HepG2 (cell line): ENCODE measurements at regions not wholly inside any gene's neighbourhood (a gene's known extent, or its start where the extent isn't known, plus 50 kb on each side); places are given as distances from the start of the nearest gene placed in this dataset.

Experiments
- ATAC-seq: fragments of 200-7000 bp; cut with Tn5 transposase; 3 replicates; pipeline ENCODE4 v1.9.1; 2020; ENCODE audit warnings: mild to moderate bottlenecking, moderate library complexity
- BruUV-seq: library from RNA; stranded (reverse); fragments of 400-500 nt; replicated peaks from 2 replicates; lab custom pipeline; 2021; lab: Mats Ljungman, UMichigan
- CTCF ChIA-PET: fragments of 300-600 bp; formaldehyde crosslinking; extraction: SDS; loops from one replicate; lab custom pipeline; 2021; ENCODE audit warnings: low total read pairs, inconsistent platforms, low intra/inter-chr PET ratio; lab: Yijun Ruan, JAX
- POLR2A ChIA-PET: fragments of 350-600 bp; sonication (Branson Sonifier 250); formaldehyde crosslinking; loops from one replicate; lab custom pipeline; 2020; ENCODE audit warnings: antibody characterized with exemption, inconsistent platforms; lab: Yijun Ruan, JAX
- DNase-seq: peaks from one replicate; pipeline ENCODE4 v3.0.0-alpha.2; 2015; ENCODE audit warnings: low spot score
- FAIRE-seq: peaks from 3 replicates; lab custom pipeline; 2011; peaks lifted over from hg19 to GRCh38; lab: Jason Lieb, UNC
- H2AFZ ChIP-seq: one replicate; pipeline ENCODE4 v1.6.1; 2011; ENCODE audit warnings: low read length, inconsistent platforms
- H3K27ac ChIP-seq: fragments of 300-600 bp; 3 replicates; pipeline ENCODE4 v1.8.0; 2011; ENCODE audit warnings: mixed run types, mild to moderate bottlenecking, mixed read lengths, low read length, inconsistent platforms; ENCODE audit not compliant: insufficient read depth; ENCODE audit errors: extremely low read length
- H3K27me3 ChIP-seq, 2 experiments: fragments of 200-600 bp in 1 of 2; 2 replicates in 1 of 2; 3 replicates in 1 of 2; pipeline versions ENCODE4 v1.6.0 to v1.8.0; 2011; ENCODE audit warnings: low read length in 2 of 2, mild to moderate bottlenecking in 2 of 2, moderate library complexity in 2 of 2, inconsistent platforms in 1 of 2; ENCODE audit not compliant: insufficient read depth in 2 of 2, control insufficient read depth in 1 of 2
- H3K36me3 ChIP-seq, 2 experiments: fragments of 200-600 bp in 1 of 2; replicated peaks in 1 of 2; 2 replicates in 1 of 2; 3 replicates in 1 of 2; pipeline versions ENCODE4 v1.5.1 to v1.8.0; 2011; ENCODE audit warnings: low read length in 2 of 2, inconsistent platforms in 1 of 2; ENCODE audit not compliant: insufficient read depth in 2 of 2, control insufficient read depth in 1 of 2
- H3K4me1 ChIP-seq: 2 replicates; pipeline ENCODE4 v1.5.1; 2012; ENCODE audit warnings: low read length, inconsistent platforms; ENCODE audit not compliant: insufficient read depth
- H3K4me2 ChIP-seq: 2 replicates; pipeline ENCODE4 v1.6.0; 2011; ENCODE audit warnings: low read depth, low read length, inconsistent platforms
- H3K4me3 ChIP-seq, 3 experiments: fragments of 200-600 bp in 1 of 3; sonication (generic), shearing (Covaris generic) in 1 of 3; replicated peaks in 1 of 3; 2 replicates each; pipeline ENCODE4 v1.5.1; 2011 to 2016; ENCODE audit warnings: low read length in 3 of 3, inconsistent platforms in 2 of 3, low read depth in 2 of 3, mild to moderate bottlenecking in 2 of 3, control low read depth in 1 of 3, mixed read lengths in 1 of 3; ENCODE audit not compliant: insufficient read depth in 1 of 3
- H3K79me2 ChIP-seq: one replicate; pipeline ENCODE4 v1.6.1; 2011; ENCODE audit warnings: low read length, inconsistent platforms; ENCODE audit not compliant: insufficient read depth
- H3K9ac ChIP-seq: 2 replicates; pipeline ENCODE4 v1.6.0; 2011; ENCODE audit warnings: mild to moderate bottlenecking, low read depth, low read length, inconsistent platforms; ENCODE audit not compliant: insufficient read depth
- H3K9me3 ChIP-seq: 2 replicates; pipeline ENCODE4 v1.5.1; 2012; ENCODE audit warnings: mild to moderate bottlenecking, low read length
- H4K20me1 ChIP-seq: 2 replicates; pipeline ENCODE4 v1.6.0; 2011; ENCODE audit warnings: inconsistent platforms, mild to moderate bottlenecking, low read length, moderate library complexity; ENCODE audit not compliant: insufficient read depth
- ARHGAP35 ChIP-seq: sonication (generic); formaldehyde crosslinking; IDR thresholded peaks from 2 replicates; pipeline ENCODE4 v1.9.0; 2022; ENCODE audit warnings: mild to moderate bottlenecking, inconsistent platforms, moderate library complexity, missing genetic modification reagents, borderline replicate concordance
- GFI1 ChIP-seq: sonication (generic); formaldehyde crosslinking; IDR thresholded peaks from 2 replicates; pipeline ENCODE4 v1.5.0; 2020; ENCODE audit warnings: missing genetic modification reagents, mild to moderate bottlenecking, borderline replicate concordance
- IRX3 ChIP-seq: sonication (generic); formaldehyde crosslinking; IDR thresholded peaks from 2 replicates; pipeline ENCODE4 v1.8.1; 2023; ENCODE audit warnings: mild to moderate bottlenecking, low read depth, missing genetic modification reagents, borderline replicate concordance
- NAIF1 ChIP-seq: sonication (generic); formaldehyde crosslinking; IDR thresholded peaks from 2 replicates; pipeline ENCODE4 v1.5.0; 2020; ENCODE audit warnings: mild to moderate bottlenecking, missing genetic modification reagents, borderline replicate concordance
- RBM22 ChIP-seq: fragments of 200-400 bp; formaldehyde crosslinking; optimal IDR thresholded peaks from 2 replicates; pipeline ENCODE3; 2017; ENCODE audit warnings: mild to moderate bottlenecking, low read length, moderate library complexity
- TAF1 ChIP-seq: sonication (generic); formaldehyde crosslinking; IDR thresholded peaks from 2 replicates; pipeline ENCODE4 v1.4.0; 2020; ENCODE audit warnings: missing genetic modification reagents
- ZFP36L1 ChIP-seq: sonication (generic); formaldehyde crosslinking; IDR thresholded peaks from 2 replicates; pipeline ENCODE4 v1.8.0; 2022; ENCODE audit warnings: mild to moderate bottlenecking, missing genetic modification reagents, moderate library complexity
- ZFP41 ChIP-seq: sonication (generic); formaldehyde crosslinking; IDR thresholded peaks from 2 replicates; pipeline ENCODE4 v1.4.0; 2020; ENCODE audit warnings: mild to moderate bottlenecking, missing genetic modification reagents, borderline replicate concordance
- ZNF121 ChIP-seq: sonication (generic); formaldehyde crosslinking; IDR thresholded peaks from 2 replicates; pipeline ENCODE4 v1.5.0; 2020; ENCODE audit warnings: mild to moderate bottlenecking, missing genetic modification reagents
- ZNF431 ChIP-seq: sonication (generic); formaldehyde crosslinking; IDR thresholded peaks from 2 replicates; pipeline ENCODE4 v1.9.0; 2022; ENCODE audit warnings: missing genetic modification reagents, low read depth, mild to moderate bottlenecking, borderline replicate concordance
- ZNF720 ChIP-seq: sonication (generic); formaldehyde crosslinking; IDR thresholded peaks from 2 replicates; pipeline ENCODE4 v1.4.0; 2020; ENCODE audit warnings: missing genetic modification reagents
- ZSCAN22 ChIP-seq: sonication (generic); formaldehyde crosslinking; IDR thresholded peaks from 2 replicates; pipeline ENCODE4 v1.4.0; 2020; ENCODE audit warnings: mild to moderate bottlenecking, missing genetic modification reagents
- WGBS: methylation state at CpG from one replicate; pipeline ENCODE4 v1.1.6; 2017; ENCODE audit warnings: low lambda C conversion rate; 5-methylcytosine and 5-hydroxymethylcytosine counted together
- in situ Hi-C: cut with HindIII; loops from 2 replicates; pipeline ENCODE4 v1.10.0; 2017; ENCODE audit warnings: low pct_unique_long_range_greater_than_20kb; ENCODE audit not compliant: extremely low pct_ligation_motif_present
- intact Hi-C: fragments of 100-400 bp; cut with micrococcal nuclease; formaldehyde crosslinking; loops from one replicate; pipeline ENCODE4 v1.10.0; 2022; ENCODE audit not compliant: unreplicated experiment
- TF ChIP-seq, protein P1 (sequence below): sonication (generic); formaldehyde crosslinking; IDR thresholded peaks from 2 replicates; pipeline ENCODE4 v1.5.0; 2020; ENCODE audit warnings: missing genetic modification reagents
- TF ChIP-seq, protein P2 (sequence below): IDR thresholded peaks from 2 replicates; pipeline ENCODE4 v1.6.1; 2016
- TF ChIP-seq, protein P3 (sequence below): sonication (generic); formaldehyde crosslinking; IDR thresholded peaks from 2 replicates; pipeline ENCODE4 v1.4.0; 2020; ENCODE audit warnings: mild to moderate bottlenecking, missing genetic modification reagents
- TF ChIP-seq, protein P4 (sequence below): sonication (generic); formaldehyde crosslinking; conservative IDR thresholded peaks from 2 replicates; pipeline ENCODE4 v1.4.0; 2020; ENCODE audit warnings: missing genetic modification reagents

DNA sequence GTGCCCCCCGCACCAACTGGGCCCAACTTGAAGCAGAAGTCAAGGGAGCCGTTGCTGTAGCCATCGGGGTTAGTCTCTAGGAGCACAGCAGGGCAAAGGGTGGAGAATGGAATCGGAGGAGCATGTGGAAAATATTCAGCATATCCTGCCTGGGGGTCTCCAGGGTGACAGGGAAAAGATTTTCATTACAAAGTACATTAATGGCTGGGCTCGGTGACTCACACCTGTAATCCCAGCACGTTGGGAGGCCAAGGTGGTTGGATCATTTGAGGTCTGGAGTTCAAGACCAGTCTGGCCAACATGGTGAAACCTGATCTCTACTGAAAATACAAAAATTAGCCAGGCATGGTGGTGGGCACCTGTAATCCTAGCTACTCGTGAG is 53.8 kb upstream of the ABLIM1 start:
- DNase-seq: no peak
- 32% methylated on average over 7 of the region's 7 CpGs for WGBS
- no peaks in the 10 kb centered on the region for H4K20me1 ChIP-seq
- in situ Hi-C loops: no loop called here
- no TSS peak for BruUV-seq
- no peak for ATAC-seq
- H2AFZ ChIP-seq: no peak overlapping the region
- no peak overlapping the region for H3K27ac ChIP-seq
- peaks cover 12% of the 10 kb centered on the region for H3K4me1 ChIP-seq
- no peak for TF ChIP-seq ZNF121 (CRISPR knock-in tag)
- no peak for TF ChIP-seq ARHGAP35
- TF ChIP-seq IRX3 (CRISPR knock-in tag): no peak
- TF ChIP-seq ZSCAN22 (CRISPR knock-in tag): no peak
- no peak for TF ChIP-seq ZFP36L1
- TF ChIP-seq TAF1: no peak
- TF ChIP-seq NAIF1: no peak
- TF ChIP-seq RBM22: no peak
- TF ChIP-seq ZFP41 (CRISPR knock-in tag): no peak
- no peak for TF ChIP-seq ZNF431 (CRISPR knock-in tag)
- TF ChIP-seq, protein P1, sequence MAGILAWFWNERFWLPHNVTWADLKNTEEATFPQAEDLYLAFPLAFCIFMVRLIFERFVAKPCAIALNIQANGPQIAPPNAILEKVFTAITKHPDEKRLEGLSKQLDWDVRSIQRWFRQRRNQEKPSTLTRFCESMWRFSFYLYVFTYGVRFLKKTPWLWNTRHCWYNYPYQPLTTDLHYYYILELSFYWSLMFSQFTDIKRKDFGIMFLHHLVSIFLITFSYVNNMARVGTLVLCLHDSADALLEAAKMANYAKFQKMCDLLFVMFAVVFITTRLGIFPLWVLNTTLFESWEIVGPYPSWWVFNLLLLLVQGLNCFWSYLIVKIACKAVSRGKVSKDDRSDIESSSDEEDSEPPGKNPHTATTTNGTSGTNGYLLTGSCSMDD (CRISPR knock-in tag): no peak
- TF ChIP-seq GFI1 (CRISPR knock-in tag): no peak
- TF ChIP-seq ZNF720: no peak
- TF ChIP-seq, protein P2, sequence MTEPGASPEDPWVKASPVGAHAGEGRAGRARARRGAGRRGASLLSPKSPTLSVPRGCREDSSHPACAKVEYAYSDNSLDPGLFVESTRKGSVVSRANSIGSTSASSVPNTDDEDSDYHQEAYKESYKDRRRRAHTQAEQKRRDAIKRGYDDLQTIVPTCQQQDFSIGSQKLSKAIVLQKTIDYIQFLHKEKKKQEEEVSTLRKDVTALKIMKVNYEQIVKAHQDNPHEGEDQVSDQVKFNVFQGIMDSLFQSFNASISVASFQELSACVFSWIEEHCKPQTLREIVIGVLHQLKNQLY: no peak
- TF ChIP-seq, protein P3, sequence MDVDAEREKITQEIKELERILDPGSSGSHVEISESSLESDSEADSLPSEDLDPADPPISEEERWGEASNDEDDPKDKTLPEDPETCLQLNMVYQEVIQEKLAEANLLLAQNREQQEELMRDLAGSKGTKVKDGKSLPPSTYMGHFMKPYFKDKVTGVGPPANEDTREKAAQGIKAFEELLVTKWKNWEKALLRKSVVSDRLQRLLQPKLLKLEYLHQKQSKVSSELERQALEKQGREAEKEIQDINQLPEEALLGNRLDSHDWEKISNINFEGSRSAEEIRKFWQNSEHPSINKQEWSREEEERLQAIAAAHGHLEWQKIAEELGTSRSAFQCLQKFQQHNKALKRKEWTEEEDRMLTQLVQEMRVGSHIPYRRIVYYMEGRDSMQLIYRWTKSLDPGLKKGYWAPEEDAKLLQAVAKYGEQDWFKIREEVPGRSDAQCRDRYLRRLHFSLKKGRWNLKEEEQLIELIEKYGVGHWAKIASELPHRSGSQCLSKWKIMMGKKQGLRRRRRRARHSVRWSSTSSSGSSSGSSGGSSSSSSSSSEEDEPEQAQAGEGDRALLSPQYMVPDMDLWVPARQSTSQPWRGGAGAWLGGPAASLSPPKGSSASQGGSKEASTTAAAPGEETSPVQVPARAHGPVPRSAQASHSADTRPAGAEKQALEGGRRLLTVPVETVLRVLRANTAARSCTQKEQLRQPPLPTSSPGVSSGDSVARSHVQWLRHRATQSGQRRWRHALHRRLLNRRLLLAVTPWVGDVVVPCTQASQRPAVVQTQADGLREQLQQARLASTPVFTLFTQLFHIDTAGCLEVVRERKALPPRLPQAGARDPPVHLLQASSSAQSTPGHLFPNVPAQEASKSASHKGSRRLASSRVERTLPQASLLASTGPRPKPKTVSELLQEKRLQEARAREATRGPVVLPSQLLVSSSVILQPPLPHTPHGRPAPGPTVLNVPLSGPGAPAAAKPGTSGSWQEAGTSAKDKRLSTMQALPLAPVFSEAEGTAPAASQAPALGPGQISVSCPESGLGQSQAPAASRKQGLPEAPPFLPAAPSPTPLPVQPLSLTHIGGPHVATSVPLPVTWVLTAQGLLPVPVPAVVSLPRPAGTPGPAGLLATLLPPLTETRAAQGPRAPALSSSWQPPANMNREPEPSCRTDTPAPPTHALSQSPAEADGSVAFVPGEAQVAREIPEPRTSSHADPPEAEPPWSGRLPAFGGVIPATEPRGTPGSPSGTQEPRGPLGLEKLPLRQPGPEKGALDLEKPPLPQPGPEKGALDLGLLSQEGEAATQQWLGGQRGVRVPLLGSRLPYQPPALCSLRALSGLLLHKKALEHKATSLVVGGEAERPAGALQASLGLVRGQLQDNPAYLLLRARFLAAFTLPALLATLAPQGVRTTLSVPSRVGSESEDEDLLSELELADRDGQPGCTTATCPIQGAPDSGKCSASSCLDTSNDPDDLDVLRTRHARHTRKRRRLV: no peak
- TF ChIP-seq, protein P4, sequence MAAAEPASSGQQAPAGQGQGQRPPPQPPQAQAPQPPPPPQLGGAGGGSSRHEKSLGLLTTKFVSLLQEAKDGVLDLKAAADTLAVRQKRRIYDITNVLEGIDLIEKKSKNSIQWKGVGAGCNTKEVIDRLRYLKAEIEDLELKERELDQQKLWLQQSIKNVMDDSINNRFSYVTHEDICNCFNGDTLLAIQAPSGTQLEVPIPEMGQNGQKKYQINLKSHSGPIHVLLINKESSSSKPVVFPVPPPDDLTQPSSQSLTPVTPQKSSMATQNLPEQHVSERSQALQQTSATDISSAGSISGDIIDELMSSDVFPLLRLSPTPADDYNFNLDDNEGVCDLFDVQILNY (CRISPR knock-in tag): no peak
- TF ChIP-seq, all 625 proteins: peak for 0
- intact Hi-C loops: loop anchor here (10.0 kb wide), 1 partner anchor 413 kb away; no protein-coding TSS in a partner anchor
- Histone ChIP-seq H3K79me2 (no peaks in the 10 kb centered on the region), H3K4me2 (no peak overlapping the region), H3K27me3 (peaks cover 0 to 4% of the 10 kb centered on the region in 2 experiments; a peak in 2 of 5 replicates), H3K36me3 (no peaks in the 10 kb centered on the region), H3K9ac (no peak overlapping the region), H3K4me3 (no peak overlapping the region), H3K9me3 (no peaks in the 10 kb centered on the region)
- CTCF ChIA-PET: no interaction called here
- FAIRE-seq: no peak
- POLR2A ChIA-PET: no interaction called here
